ENCODE measurements at regions not wholly inside any gene's neighbourhood (a gene's known extent, or its start where the extent isn't known, plus 50 kb on each side); places are given as distances from the start of the nearest gene placed in this dataset.

DNA sequence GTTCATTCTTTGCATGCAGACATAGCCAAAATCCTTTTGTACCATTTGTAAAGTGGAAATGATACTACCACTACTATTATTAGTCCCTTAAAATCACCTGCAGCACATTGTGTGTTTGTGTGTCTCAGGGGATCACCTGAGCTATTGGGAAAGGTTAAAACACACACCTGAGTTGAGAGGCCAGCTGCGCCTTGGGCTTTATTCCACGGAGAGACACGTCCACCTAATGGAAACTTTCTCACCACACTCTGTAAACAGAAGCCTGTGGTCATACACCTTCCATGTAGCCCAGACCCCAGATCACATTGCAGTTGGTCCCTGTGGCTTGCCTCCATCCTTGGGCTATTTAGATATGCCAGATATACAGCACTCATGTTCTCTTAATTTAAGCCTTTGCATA lies 81.8 kb upstream of the SH3BP4 start (continued):
- no peak for TF ChIP-seq TAF1 (IDR thresholded peaks at IDR 0.05; ENCODE audit: low read depth, low read length)
- no peak for TF ChIP-seq CHD1 (IDR thresholded peaks at IDR 0.05; ENCODE audit: low read depth, low read length)
- TF ChIP-seq JUND (IDR thresholded peaks at IDR 0.05; ENCODE audit: low read length) = no peak
- no peak for TF ChIP-seq KDM4A (IDR thresholded peaks at IDR 0.05; ENCODE audit: low read depth, low read length, severe bottlenecking)
- no peak for TF ChIP-seq CREB1 (IDR thresholded peaks at IDR 0.05)
- TF ChIP-seq RAD21 (IDR thresholded peaks at IDR 0.05 in 1 of 2, conservative IDR thresholded peaks at IDR 0.05 in 1 of 2; ENCODE audit: low read depth in 2 of 2, low read length in 2 of 2) = no peak
- no peak for TF ChIP-seq SIRT6 (IDR thresholded peaks at IDR 0.05; ENCODE audit: low read length)
